ENCODE measurements at regions not wholly inside any gene's neighbourhood (a gene's known extent, or its start where the extent isn't known, plus 50 kb on each side); places are given as distances from the start of the nearest gene placed in this dataset.

DNA sequence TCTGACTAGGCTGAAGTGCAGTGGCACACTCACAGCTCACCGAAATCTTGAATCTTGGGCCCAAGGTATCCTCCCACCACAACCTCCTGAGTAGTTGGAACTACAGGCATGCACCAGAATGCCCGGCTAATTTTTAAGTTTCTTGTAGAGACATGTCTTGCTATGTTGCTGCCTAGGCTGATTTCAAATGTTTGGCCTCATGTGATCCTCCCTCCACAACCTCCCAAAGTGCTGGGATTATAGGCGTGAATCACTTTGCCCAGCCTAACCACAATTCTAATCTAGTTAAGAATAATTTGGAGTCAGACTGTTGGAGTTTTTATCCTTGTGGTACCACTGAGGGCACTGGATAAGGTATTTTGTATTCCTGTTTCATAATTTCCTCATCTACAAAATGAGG is 317.5 kb upstream of the AGA start:
- H3K9me3 ChIP-seq, result no peaks in the 10 kb centered on the region
- no peak overlapping the region for H3K27ac ChIP-seq
- WGBS, 5 donors, result 90 to 100% (median 93%) methylated on average over 3 of the region's 3 CpGs
- H3K27me3 ChIP-seq (replicated peaks in 1 of 7), result no peaks in the 10 kb centered on the region
- TF ChIP-seq POLR2A (IDR thresholded peaks at IDR 0.05) (no peak), POLR2AphosphoS5 (IDR thresholded peaks at IDR 0.05) (no peak)
- TF ChIP-seq, protein P1, sequence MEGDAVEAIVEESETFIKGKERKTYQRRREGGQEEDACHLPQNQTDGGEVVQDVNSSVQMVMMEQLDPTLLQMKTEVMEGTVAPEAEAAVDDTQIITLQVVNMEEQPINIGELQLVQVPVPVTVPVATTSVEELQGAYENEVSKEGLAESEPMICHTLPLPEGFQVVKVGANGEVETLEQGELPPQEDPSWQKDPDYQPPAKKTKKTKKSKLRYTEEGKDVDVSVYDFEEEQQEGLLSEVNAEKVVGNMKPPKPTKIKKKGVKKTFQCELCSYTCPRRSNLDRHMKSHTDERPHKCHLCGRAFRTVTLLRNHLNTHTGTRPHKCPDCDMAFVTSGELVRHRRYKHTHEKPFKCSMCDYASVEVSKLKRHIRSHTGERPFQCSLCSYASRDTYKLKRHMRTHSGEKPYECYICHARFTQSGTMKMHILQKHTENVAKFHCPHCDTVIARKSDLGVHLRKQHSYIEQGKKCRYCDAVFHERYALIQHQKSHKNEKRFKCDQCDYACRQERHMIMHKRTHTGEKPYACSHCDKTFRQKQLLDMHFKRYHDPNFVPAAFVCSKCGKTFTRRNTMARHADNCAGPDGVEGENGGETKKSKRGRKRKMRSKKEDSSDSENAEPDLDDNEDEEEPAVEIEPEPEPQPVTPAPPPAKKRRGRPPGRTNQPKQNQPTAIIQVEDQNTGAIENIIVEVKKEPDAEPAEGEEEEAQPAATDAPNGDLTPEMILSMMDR (IDR thresholded peaks at IDR 0.05 in 8 of 11, conservative IDR thresholded peaks at IDR 0.05 in 3 of 11), result no peak
- DNase-seq, result no peak
- H3K4me1 ChIP-seq, result no peaks in the 10 kb centered on the region
- H3K4me3 ChIP-seq, result no peak overlapping the region
- no peaks in the 10 kb centered on the region for H3K36me3 ChIP-seq
- intact Hi-C loops (cut with DNase I; ENCODE audit: low total_unique reads), result no loop called here

DNA sequence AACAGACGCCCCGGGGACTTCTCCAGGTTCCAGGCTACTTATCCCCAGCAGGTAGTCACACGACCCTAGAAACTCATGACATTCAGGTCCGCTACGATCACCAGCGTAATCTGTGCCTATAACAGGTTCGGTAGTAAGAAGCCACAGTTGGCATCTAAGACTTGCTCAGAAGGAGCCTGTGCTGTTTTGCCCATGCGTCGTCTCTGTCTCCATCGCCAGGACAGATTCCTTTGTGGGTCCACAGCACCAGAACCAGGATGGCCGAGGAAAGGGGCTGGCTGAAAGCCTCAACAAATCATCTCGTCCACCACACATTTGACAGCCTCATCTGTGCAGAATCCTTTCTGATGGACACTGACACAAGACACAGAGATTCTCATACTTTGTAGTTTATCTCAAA is 319.5 kb upstream of the AGA start:
- TF ChIP-seq, protein P1 (IDR thresholded peaks at IDR 0.05 in 8 of 11, conservative IDR thresholded peaks at IDR 0.05 in 3 of 11), result no peak
- TF ChIP-seq POLR2A (IDR thresholded peaks at IDR 0.05) (no peak), POLR2AphosphoS5 (IDR thresholded peaks at IDR 0.05) (no peak)
- WGBS, 5 donors, result 79 to 93% (median 91%) methylated on average over 8 to 12 of the region's 12 CpGs
- intact Hi-C loops (cut with DNase I; ENCODE audit: low total_unique reads), result no loop called here

DNA sequence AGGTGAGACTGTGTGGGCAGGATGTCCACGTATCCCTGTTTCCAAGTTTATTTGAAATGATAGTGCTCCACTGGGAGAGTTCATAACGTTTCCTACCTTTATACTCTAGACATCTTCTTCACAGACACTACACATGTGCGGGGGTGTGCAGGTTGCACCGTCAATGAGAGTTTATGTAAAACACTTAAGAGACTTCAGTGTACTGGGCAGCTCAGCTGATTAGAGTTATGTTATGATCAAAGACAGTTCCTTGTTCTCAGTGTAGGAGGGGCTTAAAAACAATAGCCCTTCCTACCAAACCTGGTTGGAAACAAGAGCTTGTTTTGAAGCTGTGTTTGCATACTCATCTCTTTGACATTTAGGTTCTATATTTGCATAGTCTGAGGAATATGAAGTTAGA is 326.9 kb upstream of the AGA start:
- no peaks in the 10 kb centered on the region for H3K9me3 ChIP-seq
- no peaks in the 10 kb centered on the region for H3K36me3 ChIP-seq
- H3K4me3 ChIP-seq, result no peak overlapping the region
- H3K27ac ChIP-seq, result no peak overlapping the region
- H3K4me1 ChIP-seq, result no peaks in the 10 kb centered on the region
- WGBS, 5 donors, result 71 to 78% (median 76%) methylated on average over 4 of the region's 4 CpGs
- no peaks in the 10 kb centered on the region for H3K27me3 ChIP-seq (replicated peaks in 1 of 7)
- DNase-seq, result no peak
- intact Hi-C loops (cut with DNase I; ENCODE audit: low total_unique reads), result no loop called here
- no peak for TF ChIP-seq POLR2AphosphoS5 (IDR thresholded peaks at IDR 0.05)
- TF ChIP-seq POLR2A (IDR thresholded peaks at IDR 0.05), result no peak
- TF ChIP-seq, protein P1 (IDR thresholded peaks at IDR 0.05 in 8 of 11, conservative IDR thresholded peaks at IDR 0.05 in 3 of 11), result no peak

More for the DNA sequence above, 319.5 kb upstream of the AGA start:
- H3K27me3 ChIP-seq (replicated peaks in 1 of 7), result no peaks in the 10 kb centered on the region
- H3K4me1 ChIP-seq, result no peaks in the 10 kb centered on the region
- no peaks in the 10 kb centered on the region for H3K36me3 ChIP-seq
- DNase-seq, result no peak
- H3K9me3 ChIP-seq, result no peaks in the 10 kb centered on the region
- no peak overlapping the region for H3K4me3 ChIP-seq
- no peak overlapping the region for H3K27ac ChIP-seq

DNA sequence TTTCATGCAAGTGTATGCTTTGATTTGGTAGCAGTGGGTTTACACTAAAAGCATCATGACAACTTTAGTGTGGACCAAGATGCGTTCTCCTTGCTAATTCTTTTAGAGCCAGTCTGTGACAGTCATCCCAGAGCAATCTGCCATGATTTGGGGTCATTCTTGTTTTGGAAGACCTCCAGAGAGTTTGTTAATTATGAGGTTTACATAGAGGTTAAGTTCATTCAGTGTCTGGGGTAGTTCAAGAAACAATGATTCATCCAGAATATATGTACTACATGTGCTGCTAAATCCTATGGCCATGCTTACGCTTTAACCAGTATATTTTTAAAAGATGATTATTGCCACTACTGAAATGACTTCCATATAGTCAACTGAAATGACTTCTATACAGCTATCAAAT is 328.5 kb upstream of the AGA start:
- intact Hi-C loops (cut with DNase I; ENCODE audit: low total_unique reads), result no loop called here
- TF ChIP-seq, protein P1 (IDR thresholded peaks at IDR 0.05 in 8 of 11, conservative IDR thresholded peaks at IDR 0.05 in 3 of 11), result no peak
- no peak for TF ChIP-seq POLR2AphosphoS5 (IDR thresholded peaks at IDR 0.05)
- no peak for TF ChIP-seq POLR2A (IDR thresholded peaks at IDR 0.05)
- H3K27me3 ChIP-seq (replicated peaks in 1 of 7), result no peaks in the 10 kb centered on the region
- no peaks in the 10 kb centered on the region for H3K9me3 ChIP-seq
- no peaks in the 10 kb centered on the region for H3K4me1 ChIP-seq
- no peak overlapping the region for H3K27ac ChIP-seq
- no peak overlapping the region for H3K4me3 ChIP-seq
- WGBS, 5 donors, result 78 to 89% (median 80%) methylated on average over 2 of the region's 2 CpGs
- DNase-seq, result no peak
- no peaks in the 10 kb centered on the region for H3K36me3 ChIP-seq
